ENCODE measurements at regions not wholly inside any gene's neighbourhood (a gene's known extent, or its start where the extent isn't known, plus 50 kb on each side); places are given as distances from the start of the nearest gene placed in this dataset.

DNA sequence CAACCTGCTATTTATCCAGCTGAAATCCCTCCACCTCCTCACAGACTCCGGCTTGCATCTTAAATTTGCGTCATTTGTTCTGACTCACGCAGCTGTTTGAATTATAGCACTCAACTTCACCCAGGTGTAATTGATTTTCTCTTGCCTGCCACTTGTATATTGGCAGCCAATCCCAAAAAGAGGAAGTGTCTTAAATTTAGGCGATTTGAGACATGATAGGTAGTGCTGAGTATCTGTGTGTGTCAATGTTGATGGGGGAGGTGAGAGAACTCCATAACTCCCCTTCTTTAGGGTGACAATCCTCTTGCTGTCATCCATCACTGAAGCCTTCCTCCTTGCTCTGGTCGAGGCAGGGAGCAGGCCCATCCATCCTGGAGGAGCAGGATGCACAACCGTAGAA is 77.2 kb upstream of the TPRG1 start:
- H3K4me3 ChIP-seq (ENCODE audit: extremely low read depth, insufficient read depth, low read length, poor library complexity, severe bottlenecking): no peak overlapping the region
- 93 to 95% methylated on average over 3 to 5 of the region's 6 CpGs for WGBS, 2 experiments (ENCODE audit: insufficient coverage in 2 of 2)

DNA sequence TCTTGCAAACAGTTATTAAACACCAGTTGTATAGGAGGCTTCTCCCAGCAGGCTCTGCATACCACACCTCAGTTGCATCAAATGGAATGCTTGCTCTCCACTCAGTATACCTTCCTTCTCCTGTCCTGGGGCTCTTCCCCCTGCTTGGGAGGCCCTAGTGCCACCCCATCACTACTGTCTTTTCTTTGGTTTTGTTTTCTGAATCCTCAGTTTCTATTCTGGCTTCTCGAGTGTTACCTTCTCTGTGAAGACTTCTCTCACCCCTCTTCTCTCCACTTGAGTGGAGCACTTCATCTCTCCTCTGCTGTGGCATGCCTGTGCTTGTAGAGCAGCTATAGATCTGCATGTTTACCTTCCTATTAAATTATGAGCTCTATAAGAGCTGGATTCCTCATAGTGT is 75.7 kb upstream of the TPRG1 start:
- H3K27ac ChIP-seq (ENCODE audit: low read depth, low read length, severe bottlenecking): no peak overlapping the region
- H3K4me3 ChIP-seq (ENCODE audit: extremely low read depth, insufficient read depth, low read length, poor library complexity, severe bottlenecking): no peak overlapping the region
- H3K4me1 ChIP-seq (ENCODE audit: control insufficient read depth, insufficient read depth, low read length, poor library complexity, severe bottlenecking): no peaks in the 10 kb centered on the region
- H3K9me3 ChIP-seq (ENCODE audit: control insufficient read depth, low read length): no peaks in the 10 kb centered on the region
- H3K36me3 ChIP-seq (ENCODE audit: control insufficient read depth, insufficient read depth, low read length): no peaks in the 10 kb centered on the region
- no CpG with 5 or more reads among the region's 1 CpG for WGBS, 2 experiments (ENCODE audit: insufficient coverage in 2 of 2)

More for the DNA sequence above, 77.2 kb upstream of the TPRG1 start:
- Histone ChIP-seq H3K9me3 (ENCODE audit: control insufficient read depth, low read length) (no peaks in the 10 kb centered on the region), H3K27ac (ENCODE audit: low read depth, low read length, severe bottlenecking) (no peak overlapping the region), H3K36me3 (ENCODE audit: control insufficient read depth, insufficient read depth, low read length) (no peaks in the 10 kb centered on the region), H3K4me1 (ENCODE audit: control insufficient read depth, insufficient read depth, low read length, poor library complexity, severe bottlenecking) (no peaks in the 10 kb centered on the region)

DNA sequence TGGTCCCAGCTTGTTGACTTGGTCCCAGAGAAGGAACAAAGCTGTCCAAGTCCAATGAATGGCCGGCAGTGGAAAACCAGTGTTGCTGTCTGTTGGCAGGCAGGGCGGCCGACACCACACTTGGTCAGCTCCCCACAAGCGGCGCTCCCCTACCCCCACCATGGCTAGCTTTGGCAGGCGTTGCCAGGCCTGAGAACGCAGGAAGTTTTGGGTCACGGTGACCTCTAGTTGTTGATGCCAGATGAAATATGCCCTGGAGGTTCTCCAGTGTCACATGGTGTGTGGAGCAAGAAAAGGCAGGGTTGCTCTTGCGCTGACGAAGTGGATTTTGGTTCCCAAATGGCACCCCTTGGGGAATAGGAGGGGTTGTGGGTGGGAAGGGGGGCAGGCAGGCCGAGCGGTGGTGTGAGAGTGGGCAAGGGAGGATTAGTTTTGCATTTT is 72.7 kb upstream of the TPRG1 start:
- Histone ChIP-seq H3K9me3 (ENCODE audit: control insufficient read depth, low read length) (no peaks in the 10 kb centered on the region), H3K27ac (ENCODE audit: low read depth, low read length, severe bottlenecking) (no peak overlapping the region), H3K4me3 (ENCODE audit: extremely low read depth, insufficient read depth, low read length, poor library complexity, severe bottlenecking) (no peak overlapping the region), H3K36me3 (ENCODE audit: control insufficient read depth, insufficient read depth, low read length) (no peaks in the 10 kb centered on the region), H3K4me1 (ENCODE audit: control insufficient read depth, insufficient read depth, low read length, poor library complexity, severe bottlenecking) (no peaks in the 10 kb centered on the region)
- WGBS, 2 experiments (ENCODE audit: insufficient coverage in 2 of 2): 94% methylated on average over 7 to 8 of the region's 12 CpGs

DNA sequence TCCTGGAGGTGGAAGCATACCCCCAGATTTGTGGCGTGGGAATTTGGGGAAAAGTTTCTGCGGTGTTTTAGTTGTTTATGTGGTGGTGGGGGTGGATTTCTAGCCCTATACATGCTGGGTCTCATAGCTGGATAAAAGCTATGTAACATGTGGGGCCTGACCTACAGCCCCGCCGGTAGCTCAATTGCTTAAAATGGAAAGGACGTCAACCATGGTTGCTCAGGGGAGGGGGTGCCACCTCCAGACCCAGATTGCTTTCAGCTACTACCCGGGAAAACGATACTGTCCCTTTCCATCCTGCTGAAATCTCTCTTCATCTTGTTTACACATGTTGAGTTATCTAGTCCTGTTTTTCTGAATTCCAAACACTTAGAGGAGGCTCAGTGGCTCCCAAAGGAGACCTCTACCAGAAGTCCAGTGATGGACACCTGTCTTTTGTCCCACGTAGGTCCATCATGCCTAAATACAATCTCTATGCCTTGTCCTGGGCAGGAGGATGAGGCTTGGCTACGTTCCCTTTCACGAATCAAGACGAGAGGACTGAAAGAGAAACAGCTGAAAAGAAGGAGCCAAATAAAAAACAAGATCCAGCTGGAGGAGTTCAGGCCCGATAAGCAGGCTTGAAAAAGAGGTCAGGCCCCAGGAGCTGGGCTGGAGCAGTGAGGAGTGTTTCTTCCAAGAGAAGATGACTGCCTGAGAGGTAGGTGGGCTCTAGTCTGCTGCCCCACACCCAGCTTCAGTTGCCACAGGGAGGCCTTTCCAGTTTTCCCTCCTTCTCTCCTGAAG is 72.1 kb upstream of the TPRG1 start:
- Histone ChIP-seq H3K36me3 (ENCODE audit: control insufficient read depth, insufficient read depth, low read length) (no peaks in the 10 kb centered on the region), H3K27ac (ENCODE audit: low read depth, low read length, severe bottlenecking) (no peak overlapping the region), H3K4me3 (ENCODE audit: extremely low read depth, insufficient read depth, low read length, poor library complexity, severe bottlenecking) (no peak overlapping the region), H3K9me3 (ENCODE audit: control insufficient read depth, low read length) (no peaks in the 10 kb centered on the region), H3K4me1 (ENCODE audit: control insufficient read depth, insufficient read depth, low read length, poor library complexity, severe bottlenecking) (no peaks in the 10 kb centered on the region)
- WGBS, 2 experiments (ENCODE audit: insufficient coverage in 2 of 2): 94 to 95% methylated on average over 9 to 11 of the region's 12 CpGs

DNA sequence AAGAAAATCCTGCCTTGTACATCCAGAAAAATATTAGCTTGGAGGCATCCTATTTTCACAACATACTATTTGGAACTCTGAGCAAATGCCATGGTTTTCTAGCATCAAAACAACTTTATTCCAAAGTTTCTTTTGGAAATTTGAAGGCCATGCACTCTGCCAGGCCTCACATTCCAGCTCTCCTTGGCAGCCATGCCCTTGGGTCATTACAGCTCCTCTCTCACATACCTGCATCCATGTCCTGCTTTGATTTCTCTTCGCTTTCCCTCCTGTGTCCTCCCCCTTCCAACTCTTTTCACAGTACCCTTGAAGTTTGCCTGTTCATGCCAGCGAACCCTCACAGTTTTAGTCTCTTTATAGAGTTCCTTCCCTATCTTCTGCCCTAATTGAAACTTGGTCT is 70.9 kb upstream of the TPRG1 start:
- Histone ChIP-seq H3K27ac (ENCODE audit: low read depth, low read length, severe bottlenecking) (no peak overlapping the region), H3K4me1 (ENCODE audit: control insufficient read depth, insufficient read depth, low read length, poor library complexity, severe bottlenecking) (no peaks in the 10 kb centered on the region), H3K4me3 (ENCODE audit: extremely low read depth, insufficient read depth, low read length, poor library complexity, severe bottlenecking) (no peak overlapping the region), H3K9me3 (ENCODE audit: control insufficient read depth, low read length) (no peaks in the 10 kb centered on the region), H3K36me3 (ENCODE audit: control insufficient read depth, insufficient read depth, low read length) (no peaks in the 10 kb centered on the region)
- WGBS, 2 experiments (ENCODE audit: insufficient coverage in 2 of 2): 84 to 89% methylated on average over 2 of the region's 2 CpGs

DNA sequence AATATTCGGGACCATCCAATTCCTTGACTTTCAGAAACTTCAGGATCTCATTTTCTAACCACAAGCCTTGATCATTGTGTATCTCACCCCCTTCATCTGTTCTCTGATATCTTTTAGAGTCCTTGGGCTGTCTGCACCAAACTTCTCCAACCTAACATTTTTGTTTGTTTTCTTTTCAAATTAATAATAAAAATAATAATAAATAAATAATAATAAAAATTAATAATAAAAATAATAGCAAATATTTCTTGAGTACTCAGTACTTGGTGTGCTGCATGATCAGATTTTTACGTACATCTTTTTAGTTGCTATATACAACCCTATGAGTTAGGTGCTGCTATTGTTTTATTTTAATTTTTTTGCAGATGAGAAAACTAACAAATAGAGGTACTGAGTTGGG is 70.2 kb upstream of the TPRG1 start:
- Histone ChIP-seq H3K27ac (ENCODE audit: low read depth, low read length, severe bottlenecking) (no peak overlapping the region), H3K9me3 (ENCODE audit: control insufficient read depth, low read length) (no peaks in the 10 kb centered on the region), H3K36me3 (ENCODE audit: control insufficient read depth, insufficient read depth, low read length) (no peaks in the 10 kb centered on the region), H3K4me1 (ENCODE audit: control insufficient read depth, insufficient read depth, low read length, poor library complexity, severe bottlenecking) (no peaks in the 10 kb centered on the region), H3K4me3 (ENCODE audit: extremely low read depth, insufficient read depth, low read length, poor library complexity, severe bottlenecking) (no peak overlapping the region)
- 80 to 83% methylated on average over 1 of the region's 2 CpGs for whole genome bisulfite sequencing, 2 experiments (ENCODE audit: insufficient coverage in 2 of 2)

DNA sequence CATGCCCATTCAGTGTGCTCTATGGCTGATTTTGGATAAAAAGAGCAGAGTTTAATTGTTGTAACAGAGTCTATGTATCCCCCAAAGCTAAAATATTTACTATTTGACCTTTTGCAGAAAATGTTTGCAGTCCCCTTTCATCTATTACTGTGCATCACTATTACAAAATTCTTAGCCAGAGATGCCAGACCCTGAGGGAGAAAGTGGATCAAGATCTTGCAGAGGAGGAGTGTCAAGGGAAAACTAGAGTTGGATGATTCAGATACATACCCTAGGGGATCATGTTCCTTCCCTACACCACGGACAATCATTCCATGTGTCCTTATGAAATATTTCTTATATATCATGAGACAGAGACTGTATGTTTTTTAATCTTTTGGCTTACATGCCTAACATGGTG is 68.6 kb upstream of the TPRG1 start:
- H3K4me3 ChIP-seq (ENCODE audit: extremely low read depth, insufficient read depth, low read length, poor library complexity, severe bottlenecking): no peak overlapping the region
- WGBS, 2 experiments (ENCODE audit: insufficient coverage in 2 of 2): no CpG with 5 or more reads among the region's 1 CpG

DNA sequence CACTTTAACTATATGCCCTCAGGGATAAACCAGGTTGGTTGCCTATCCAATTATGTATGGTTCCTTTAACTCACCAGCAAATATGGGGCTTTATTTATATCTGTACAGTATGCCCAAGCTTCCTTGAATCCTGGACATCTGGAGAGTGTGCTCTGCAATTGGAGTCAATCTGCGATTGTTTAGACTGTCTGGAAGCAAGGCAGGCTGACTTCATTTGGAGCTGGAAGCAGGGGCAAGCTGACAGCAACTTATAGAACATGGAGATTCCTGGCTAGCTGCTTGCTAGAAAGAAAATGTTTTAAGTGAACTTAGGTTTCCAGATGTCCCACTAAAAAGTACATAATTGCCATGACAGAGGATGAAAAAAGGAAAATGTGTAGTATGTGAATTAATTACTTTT is 63.7 kb upstream of the TPRG1 start:
- H3K4me1 ChIP-seq (ENCODE audit: control insufficient read depth, insufficient read depth, low read length, poor library complexity, severe bottlenecking): no peaks in the 10 kb centered on the region
- no peak overlapping the region for H3K4me3 ChIP-seq (ENCODE audit: extremely low read depth, insufficient read depth, low read length, poor library complexity, severe bottlenecking)
- WGBS, 2 experiments (ENCODE audit: insufficient coverage in 2 of 2): 77 to 100% methylated on average over 1 of the region's 1 CpG
- no peaks in the 10 kb centered on the region for H3K9me3 ChIP-seq (ENCODE audit: control insufficient read depth, low read length)
- H3K27ac ChIP-seq (ENCODE audit: low read depth, low read length, severe bottlenecking): no peak overlapping the region
- H3K36me3 ChIP-seq (ENCODE audit: control insufficient read depth, insufficient read depth, low read length): no peaks in the 10 kb centered on the region

More for the DNA sequence above, 68.6 kb upstream of the TPRG1 start:
- Histone ChIP-seq H3K27ac (ENCODE audit: low read depth, low read length, severe bottlenecking) (no peak overlapping the region), H3K9me3 (ENCODE audit: control insufficient read depth, low read length) (no peaks in the 10 kb centered on the region), H3K4me1 (ENCODE audit: control insufficient read depth, insufficient read depth, low read length, poor library complexity, severe bottlenecking) (no peaks in the 10 kb centered on the region), H3K36me3 (ENCODE audit: control insufficient read depth, insufficient read depth, low read length) (no peaks in the 10 kb centered on the region)

DNA sequence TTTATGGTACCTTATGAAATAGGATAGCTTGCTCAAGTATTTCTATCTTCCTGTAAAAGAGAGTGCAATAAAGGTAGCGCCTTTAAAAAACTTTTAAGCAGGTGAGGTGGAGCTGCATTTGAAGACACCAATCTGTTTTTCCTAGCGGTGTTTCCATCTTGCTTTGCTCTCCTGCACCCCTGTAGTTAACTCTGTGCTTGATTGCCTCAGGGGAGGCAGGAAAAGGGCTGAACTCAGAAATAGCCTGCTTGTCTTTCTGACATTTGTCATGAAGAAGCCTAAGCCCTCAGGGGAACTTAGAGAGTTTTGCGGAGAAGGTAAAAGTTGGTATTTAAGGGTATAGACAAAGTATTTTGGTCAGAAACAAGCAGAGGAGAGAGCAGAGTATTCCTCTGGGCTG is 63.0 kb upstream of the TPRG1 start:
- Histone ChIP-seq H3K27ac (ENCODE audit: low read depth, low read length, severe bottlenecking) (no peak overlapping the region), H3K36me3 (ENCODE audit: control insufficient read depth, insufficient read depth, low read length) (no peaks in the 10 kb centered on the region), H3K9me3 (ENCODE audit: control insufficient read depth, low read length) (no peaks in the 10 kb centered on the region), H3K4me3 (ENCODE audit: extremely low read depth, insufficient read depth, low read length, poor library complexity, severe bottlenecking) (no peak overlapping the region), H3K4me1 (ENCODE audit: control insufficient read depth, insufficient read depth, low read length, poor library complexity, severe bottlenecking) (no peaks in the 10 kb centered on the region)
- WGBS, 2 experiments (ENCODE audit: insufficient coverage in 2 of 2): 82 to 86% methylated on average over 3 of the region's 3 CpGs

DNA sequence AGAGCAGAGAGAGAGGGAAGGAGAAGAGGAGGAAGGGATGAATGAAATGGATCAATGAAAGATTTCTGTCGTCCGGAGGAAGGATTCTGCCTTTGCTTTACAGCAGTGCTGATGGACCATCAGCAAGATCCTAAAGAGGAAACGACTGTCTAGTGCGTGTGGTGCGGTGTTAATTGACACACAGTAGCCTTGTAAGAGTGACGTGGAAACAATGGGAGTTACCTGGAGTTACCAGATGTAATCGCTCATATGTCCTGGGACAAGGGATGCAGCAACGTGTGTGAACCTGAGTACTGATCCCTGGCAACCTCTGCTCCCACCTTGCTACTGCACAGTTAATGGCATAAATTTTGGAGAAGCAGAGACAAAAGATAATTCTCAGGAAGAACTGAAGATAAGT is 62.6 kb upstream of the TPRG1 start:
- WGBS, 2 experiments (ENCODE audit: insufficient coverage in 2 of 2): 89% methylated on average over 6 to 8 of the region's 8 CpGs
- H3K27ac ChIP-seq (ENCODE audit: low read depth, low read length, severe bottlenecking): no peak overlapping the region
- H3K9me3 ChIP-seq (ENCODE audit: control insufficient read depth, low read length): no peaks in the 10 kb centered on the region

DNA sequence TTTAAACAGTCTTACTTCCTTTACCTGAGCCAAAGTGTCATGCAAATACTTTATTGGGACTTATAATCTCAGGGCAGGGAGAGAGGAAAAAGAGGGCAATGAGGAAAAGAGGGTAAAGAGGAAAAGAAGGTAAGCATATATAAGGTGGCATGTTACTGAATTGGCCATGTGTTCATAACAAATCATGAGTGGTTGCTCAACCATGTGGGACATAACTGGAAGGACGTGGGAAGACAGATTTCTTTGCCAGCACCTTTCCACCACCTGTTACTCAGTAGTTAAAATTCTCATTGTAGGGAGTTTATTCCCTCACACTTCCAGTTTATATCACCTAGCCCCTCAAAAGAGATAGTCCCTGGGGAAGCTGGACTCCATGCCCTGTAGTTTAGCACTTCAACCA is 54.7 kb upstream of the TPRG1 start:
- Histone ChIP-seq H3K4me1 (ENCODE audit: control insufficient read depth, insufficient read depth, low read length, poor library complexity, severe bottlenecking) (no peaks in the 10 kb centered on the region), H3K4me3 (ENCODE audit: extremely low read depth, insufficient read depth, low read length, poor library complexity, severe bottlenecking) (no peak overlapping the region), H3K27ac (ENCODE audit: low read depth, low read length, severe bottlenecking) (no peak overlapping the region), H3K9me3 (ENCODE audit: control insufficient read depth, low read length) (no peaks in the 10 kb centered on the region), H3K36me3 (ENCODE audit: control insufficient read depth, insufficient read depth, low read length) (no peaks in the 10 kb centered on the region)
- WGBS, 2 experiments (ENCODE audit: insufficient coverage in 2 of 2): no CpG with 5 or more reads among the region's 1 CpG

More for the DNA sequence above, 62.6 kb upstream of the TPRG1 start:
- Histone ChIP-seq H3K4me1 (ENCODE audit: control insufficient read depth, insufficient read depth, low read length, poor library complexity, severe bottlenecking) (no peaks in the 10 kb centered on the region), H3K36me3 (ENCODE audit: control insufficient read depth, insufficient read depth, low read length) (no peaks in the 10 kb centered on the region), H3K4me3 (ENCODE audit: extremely low read depth, insufficient read depth, low read length, poor library complexity, severe bottlenecking) (no peak overlapping the region)

All from mesodermal cell (in vitro differentiated cells).